ENCODE measurements at regions not wholly inside any gene's neighbourhood (a gene's known extent, or its start where the extent isn't known, plus 50 kb on each side); places are given as distances from the start of the nearest gene placed in this dataset.

DNA sequence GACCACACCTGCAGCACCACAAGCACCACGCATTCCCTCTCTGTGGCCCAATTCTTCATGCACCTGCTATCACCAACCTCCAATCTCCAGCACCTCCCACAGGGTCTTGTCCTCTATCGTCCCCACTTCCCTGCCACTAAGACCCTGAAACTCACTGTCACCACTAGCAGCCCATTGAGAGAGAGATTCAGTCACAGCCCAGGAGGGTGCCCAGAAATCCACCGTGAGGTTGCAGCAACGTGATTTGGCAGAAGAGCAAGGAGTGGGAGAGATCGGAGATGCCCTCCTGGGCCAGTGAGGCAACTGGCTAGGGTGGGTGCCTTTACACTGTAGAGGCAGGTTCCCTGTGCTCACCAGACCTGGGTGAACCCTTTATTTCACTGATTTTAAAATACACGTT is 90.1 kb downstream of the ANKRD60 start:
- FAIRE-seq: no peak

DNA sequence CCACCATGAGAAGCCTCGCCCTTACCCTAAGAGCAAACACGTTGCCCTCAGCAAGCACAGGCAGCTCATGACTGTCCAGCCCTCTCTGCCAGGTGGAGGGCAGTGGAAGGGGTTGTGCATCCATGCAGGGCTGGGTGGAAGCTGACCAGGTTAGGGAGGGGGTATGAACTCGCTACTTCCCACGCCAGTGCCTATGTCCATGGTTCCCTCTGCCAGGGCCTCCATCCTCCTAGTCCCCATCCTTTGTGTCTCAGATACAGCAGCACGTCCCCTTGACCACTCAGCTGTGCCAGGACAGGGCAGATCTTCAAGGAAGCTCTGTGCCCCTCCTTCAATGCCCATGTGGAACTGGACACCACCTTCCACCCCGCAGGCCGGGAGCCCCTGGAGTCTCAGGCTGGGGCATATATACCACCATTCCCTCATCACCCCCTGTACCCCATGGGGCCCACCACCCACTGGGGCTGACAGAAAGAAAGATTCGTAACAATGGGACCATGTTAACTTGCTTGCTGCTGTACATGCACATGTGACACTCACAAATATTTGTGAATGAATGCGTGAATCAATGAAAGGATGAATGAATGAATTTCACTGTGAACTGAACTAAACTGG is 90.7 kb downstream of the ANKRD60 start:
- no peak for FAIRE-seq

DNA sequence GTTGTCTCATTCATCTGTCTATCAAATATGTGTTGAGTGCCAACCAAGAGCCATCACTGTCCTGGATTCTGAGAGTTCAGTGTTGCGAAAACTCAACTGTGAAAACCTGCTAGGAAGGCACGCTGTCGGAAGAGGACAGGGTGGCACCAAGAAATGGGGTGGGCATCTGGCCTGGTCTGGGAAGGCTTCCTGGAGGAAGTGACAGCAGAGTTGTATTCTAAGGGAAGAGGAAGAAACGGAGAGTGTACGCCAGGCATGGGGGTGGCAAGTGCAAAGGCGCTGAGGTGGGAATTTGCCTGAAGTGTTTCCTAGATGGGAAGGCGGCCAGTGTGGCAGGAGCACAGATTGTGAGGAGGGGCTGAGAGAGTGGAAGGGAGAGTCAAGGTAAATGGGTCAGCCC is 91.2 kb downstream of the ANKRD60 start:
- no peak for FAIRE-seq

DNA sequence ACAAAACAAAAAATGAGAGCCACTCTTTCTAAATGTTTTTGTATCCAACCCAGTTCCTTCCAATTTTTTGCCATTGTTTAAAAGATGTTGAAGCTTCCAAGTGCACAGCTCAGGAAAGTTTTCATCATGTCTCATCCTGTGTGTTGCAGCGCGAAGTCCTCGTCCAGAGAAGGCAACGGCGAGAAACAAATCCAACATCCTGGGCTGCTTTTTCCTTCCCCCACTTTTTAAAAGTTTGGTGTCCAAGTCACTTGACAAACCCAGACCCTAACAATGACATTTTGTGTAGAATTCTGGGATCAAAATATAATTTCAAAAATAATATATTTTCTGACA is 92.3 kb downstream of the ANKRD60 start:
- FAIRE-seq: no peak

DNA sequence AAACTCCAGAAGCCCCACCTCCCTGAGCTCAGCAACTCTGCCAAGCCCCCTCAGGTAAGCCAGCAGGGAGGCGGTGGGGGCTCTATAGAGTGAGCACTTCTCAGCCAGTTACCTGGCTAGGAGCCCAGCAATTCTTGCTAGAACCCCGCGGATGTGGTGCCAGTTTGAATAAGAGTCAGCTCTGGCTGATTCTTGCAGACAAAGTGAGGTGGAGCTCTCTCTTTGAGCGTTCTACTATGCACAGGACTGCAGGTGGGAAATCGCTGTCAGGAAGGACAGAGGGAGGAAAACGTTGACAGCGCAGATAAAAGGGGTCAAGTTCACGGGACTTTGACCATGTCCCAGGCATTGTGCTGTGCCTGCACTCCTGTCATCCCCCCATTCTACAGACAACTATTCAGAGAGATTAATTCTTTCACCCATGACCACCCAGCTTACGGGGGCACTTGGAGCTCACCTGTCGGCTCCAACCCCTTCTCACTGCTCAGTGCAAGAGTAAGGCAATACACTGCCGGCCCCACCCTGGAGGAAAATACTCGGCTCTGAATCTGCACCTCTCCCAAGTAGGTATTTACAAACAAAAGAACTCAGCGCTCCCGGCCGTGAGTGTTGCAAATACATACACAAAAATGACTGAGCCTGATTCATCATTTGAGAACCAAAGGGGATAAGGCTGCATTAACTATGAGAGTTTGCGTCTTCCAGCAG is 92.9 kb downstream of the ANKRD60 start:
- FAIRE-seq: no peak

DNA sequence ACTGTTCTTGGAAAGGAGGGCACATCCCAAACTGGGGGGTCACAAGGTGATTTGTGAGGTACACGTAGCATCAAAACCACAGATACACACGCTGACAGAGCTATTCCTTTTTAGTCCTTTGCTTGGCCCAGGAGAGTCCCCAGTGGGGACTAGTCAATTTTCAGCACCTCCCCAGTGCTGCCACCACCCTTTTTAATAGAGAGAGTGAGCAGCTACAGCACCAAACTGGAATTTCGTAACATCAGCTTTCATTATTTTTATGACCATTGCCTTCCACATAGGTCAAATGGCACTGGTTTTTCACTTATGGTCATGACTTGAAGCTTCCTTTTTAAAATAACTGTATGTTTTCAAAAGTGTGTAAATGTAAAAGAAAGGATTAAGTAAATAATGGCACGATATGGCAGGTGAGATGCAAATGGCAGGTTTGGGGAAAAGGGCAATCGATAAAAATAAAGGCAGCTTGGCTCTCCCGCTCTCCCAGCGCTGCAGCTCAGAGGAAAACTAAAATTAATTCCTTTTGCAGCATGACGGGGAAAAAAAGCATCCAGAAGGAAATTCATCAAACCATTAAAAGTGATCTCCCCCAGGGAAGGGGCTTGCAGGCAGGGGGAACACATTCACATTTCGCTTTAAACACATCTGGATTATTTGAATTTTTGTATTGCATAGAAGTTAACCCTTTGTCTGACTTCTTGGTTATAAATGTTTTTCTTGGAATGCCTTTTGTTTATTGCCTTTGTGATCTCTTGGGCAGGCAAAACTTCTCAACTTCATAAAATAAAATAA is 95.2 kb downstream of the ANKRD60 start:
- FAIRE-seq: no peak

DNA sequence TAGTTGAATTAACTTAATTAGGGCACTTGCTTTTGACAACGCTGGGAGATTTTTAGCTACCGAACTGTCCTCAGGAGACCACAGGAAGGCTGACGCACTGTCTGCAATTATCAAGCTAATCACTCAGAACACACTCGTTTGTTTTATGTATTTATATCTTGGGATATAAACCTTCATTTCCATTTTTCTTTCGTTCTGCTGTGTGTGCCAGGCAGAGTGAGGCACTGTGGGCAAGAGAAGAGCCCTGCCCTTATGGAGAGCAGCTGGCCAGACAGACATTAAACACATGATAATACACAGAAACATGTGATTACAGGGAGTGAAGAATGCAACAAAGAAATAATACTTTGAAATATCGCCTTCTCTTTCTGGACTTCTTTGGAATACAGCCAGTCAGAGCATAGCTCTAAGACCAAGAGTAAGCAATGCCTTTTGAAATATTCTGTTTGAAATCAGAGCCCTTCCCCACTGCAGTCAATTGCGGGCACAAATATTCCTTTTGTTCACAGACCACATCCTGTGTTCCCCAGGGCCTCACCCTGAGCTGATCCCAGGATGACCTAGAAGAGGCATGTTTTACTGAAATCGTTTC is 96.8 kb downstream of the ANKRD60 start:
- no peak for FAIRE-seq

DNA sequence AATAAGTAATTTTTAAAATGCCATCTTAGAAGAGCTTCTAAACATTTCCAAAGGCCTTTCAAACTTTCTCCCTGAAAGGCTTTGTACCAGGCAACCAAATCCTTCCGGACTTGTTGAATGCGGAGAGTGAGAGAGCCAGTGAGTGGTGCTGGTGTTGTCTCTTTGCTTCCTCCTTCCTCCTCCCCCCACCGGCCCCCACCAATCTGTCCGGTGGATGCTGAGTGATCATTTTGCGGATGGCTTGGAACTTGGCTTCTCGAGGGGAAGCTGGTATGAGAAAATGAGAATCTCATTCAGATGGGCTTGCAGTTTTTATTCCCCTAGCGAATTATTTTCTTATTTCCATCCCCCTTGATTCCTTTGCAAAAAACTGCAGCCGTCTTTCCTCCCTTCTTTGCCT is 97.3 kb downstream of the ANKRD60 start:
- FAIRE-seq: no peak

DNA sequence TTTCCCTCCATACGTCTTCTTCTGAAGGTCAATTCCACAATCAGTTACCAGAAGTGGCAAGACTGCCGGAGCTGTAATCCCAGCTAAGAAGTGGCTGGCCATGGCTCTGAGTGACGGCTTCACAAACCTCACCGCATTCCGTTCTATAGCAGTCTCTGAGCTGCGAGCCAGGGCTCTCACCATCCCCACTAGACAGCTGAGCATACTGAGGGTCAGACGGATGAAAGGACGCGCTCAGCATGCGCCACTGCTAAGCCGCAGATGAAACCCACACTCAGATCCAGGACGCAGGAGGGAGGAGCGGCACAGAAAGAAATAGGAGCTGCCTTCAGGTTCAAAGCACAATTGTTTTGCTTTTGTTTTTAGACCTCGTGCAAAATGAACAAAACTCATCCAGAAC is 97.9 kb downstream of the ANKRD60 start:
- no peak for FAIRE-seq

DNA sequence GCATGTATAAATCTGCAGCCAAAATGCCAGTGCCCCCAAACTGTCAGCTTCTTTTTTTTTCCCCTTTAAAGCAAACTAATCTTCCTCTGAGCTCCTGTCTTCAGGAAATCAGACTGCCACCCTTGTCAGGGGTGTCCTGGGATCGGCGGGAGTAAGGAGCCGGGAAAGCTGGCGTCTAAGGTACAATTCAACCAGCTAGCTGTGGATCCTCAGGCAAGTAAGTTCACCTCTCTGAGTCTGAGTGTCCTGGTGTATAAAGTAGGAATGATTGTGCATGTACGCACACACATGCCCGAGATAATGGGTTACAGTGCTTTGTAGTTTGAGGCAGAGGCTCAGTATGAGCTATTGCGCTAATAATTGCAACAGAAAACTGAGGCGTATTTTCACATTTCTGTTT is 98.3 kb downstream of the ANKRD60 start:
- FAIRE-seq: no peak

DNA sequence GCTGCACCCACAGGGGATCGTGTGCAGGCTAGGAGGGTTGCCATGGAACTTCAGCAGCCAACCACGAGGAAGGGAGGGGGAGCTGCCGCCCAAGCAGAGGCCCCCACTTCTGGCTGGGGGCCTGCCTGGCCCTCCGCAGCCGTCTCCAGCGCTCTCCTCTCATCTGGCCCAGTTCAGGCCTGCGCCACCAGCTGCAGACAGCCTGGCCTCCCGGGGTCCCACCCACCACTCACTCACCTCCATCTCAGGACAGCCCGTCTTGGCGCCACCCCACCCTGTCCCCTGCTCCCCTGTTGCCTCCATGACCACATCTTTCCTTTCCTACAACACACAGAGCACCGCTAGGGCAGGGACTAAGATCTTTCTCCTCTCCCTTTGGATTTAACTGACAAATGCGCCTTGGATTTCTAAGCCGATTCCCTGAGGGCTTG is 98.7 kb downstream of the ANKRD60 start:
- no peak for FAIRE-seq

DNA sequence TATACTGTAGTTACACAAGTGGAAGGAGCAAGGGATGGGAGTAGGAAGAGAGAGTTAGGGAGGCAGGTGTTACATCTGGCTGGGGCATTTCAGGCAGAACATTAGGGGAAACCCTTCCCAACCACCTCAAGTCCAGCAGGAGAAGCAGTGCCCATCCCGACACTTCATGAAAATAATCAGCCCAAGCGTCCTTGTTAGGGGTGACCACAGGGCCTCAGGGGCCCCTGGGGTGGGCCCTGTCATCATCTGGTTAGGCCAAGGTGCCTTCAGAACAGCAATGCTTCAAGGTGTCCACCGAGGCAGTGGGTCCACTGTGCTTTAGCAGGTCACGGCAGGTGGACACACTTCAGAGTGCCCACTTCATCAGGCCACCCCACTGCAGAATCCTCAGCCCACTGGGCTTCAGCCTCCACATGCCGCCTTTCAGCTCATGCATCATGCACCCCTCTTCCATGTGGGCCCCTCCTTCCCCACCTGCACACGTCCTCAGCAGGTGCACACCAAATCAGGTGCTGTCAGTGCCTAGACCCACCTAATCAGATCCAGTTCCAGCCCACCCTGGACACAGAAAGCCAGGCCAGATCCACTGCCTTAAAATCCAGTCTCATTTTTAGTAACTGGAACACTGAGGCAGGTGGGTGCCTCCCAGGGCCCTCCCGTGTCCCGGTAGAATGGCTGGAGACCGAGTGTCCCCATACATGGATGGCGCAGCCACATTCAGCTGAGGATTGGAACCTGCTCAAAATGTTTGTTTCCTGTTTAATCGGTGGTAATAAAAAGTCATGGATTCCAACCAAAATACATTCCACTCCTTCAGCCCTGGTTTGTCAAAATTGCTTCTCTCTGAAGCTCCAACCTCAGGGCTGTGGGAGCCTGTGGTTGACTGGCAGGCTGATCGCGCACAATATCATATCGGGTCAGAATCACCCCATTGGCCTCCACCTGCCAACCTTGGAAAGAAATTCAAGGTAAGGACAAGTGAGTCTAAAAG is 99.5 kb downstream of the ANKRD60 start:
- no peak for FAIRE-seq

DNA sequence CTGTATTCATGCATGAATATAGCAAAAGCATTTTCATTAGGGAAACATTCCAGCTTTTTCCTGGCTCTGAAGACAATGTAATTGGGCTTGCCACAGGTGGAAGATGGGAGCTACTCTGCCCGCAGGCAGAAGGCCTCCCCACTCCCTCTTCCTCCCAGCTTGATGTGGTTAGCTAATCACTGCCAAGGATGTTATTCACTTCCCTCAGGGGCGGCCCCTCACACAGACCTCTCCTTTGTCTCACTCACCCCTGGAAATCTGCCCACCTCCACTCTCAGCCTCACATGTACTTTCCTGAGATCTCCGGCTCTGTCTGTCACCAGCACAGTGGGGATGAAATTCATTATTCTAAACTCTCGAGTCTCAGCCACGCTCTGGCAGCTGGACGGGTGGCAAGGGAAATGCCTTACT is 100.7 kb downstream of the ANKRD60 start:
- FAIRE-seq: no peak

DNA sequence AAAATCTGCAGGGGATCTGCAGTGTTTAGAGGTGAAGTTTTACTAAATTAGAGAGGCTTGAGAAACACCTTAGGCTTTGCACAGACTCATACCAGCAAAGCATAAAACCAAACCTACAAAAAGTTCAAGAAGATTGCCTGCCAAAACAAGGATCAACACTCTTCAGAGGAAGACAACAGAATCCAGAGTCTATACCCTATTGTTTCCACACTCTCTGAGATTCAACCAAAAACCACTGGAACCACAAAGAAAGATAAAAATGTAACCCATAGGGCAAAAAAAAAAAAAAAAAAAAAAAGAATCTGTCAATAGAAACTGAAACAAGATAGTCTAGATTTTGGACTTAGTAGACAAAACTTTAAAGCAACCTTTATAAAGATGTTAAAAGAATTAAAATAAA is 102.7 kb downstream of the ANKRD60 start:
- no peak for FAIRE-seq

DNA sequence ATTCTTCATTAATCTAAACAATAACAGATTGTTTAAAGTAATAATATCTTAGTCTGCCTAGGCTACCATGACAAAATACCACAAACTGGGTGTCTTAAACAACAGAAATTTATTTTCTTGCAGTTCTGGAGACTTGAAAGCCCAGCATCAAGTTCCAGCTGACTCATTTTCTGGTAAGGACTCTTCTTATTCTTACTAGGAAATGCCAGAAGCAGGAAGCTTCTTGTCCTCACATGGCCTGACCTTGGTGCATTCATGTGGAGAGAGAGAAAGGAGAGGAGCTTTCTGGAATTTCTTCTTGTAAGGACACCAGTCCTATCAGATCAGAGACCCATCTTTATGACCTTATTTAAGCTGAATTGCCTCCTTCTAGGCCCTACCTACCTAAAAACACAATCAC is 110.5 kb downstream of the ANKRD60 start:
- FAIRE-seq: no peak

DNA sequence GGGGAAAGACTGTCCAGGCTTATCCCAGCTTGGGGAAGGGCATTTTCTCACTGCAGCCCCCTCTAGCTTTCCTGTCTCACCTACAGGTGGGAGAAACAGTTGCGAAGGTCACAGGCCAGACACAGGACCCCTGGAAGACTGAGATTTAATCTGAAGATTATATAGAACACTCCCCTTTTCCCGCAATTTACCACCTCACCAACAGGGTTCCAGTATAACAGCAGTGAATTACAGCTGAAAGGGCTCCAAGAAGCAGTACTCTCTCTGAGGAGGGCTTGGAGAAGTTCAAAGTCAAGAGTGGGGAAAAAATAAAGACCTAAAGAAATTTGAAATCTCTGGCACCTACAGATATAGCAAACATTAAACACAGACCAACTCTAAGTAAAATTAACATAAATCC is 111.9 kb downstream of the ANKRD60 start:
- no peak for FAIRE-seq

DNA sequence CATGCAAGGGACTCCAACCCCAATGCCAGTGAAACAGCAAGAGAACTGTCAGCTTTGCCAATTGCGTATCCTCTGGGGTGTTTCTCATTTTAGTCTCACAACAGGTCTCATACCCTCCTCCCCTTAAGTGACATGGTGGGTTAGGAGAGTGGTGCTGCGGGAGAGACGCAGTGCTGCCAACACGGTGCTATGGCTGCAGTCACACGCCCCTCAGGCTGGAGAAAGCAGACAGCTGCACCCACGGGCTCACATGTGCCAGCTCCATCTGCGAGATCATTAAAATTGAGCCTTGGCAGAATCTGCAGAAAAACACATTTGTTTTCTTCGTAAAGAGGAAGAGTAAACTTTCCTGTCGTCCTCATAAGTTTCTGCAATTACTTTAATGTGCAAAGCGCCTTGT is 114.7 kb downstream of the ANKRD60 start:
- FAIRE-seq: no peak

DNA sequence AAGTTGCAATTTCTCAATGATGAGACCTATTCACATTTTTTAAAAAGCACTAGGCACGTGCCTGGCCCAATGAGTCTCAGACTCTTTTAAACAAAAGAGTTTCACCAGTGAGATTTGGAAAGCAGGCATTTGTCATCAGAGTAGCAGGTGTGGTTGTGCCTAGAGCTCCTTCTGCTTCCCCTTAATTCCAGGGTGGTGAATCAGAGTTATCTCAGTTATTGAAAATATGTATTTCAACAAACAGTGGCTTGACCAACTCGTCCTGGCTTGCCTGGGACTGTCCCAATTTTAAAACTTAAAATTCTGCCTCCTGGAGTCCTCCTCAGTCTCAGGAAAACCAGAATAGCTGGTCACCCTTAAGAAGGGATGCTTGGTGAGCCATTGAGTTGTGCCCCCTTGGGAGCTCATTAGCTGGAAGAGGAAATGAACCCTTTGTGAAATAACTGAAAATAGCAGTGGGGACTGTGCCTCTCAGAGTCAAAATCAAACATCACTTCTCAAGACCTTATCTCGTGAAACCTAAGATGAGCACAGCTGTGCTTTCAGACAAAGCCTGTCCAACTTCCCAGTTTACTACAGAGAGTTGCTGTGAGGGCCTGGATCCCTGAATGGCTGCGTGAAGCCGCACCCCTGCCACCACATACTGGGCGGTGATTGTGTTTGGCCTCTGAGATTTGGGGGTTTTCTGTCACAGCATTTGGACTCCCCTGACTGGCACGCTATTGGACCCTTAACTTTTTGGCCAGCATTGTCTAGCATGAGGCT is 116.3 kb downstream of the ANKRD60 start:
- no peak for FAIRE-seq

DNA sequence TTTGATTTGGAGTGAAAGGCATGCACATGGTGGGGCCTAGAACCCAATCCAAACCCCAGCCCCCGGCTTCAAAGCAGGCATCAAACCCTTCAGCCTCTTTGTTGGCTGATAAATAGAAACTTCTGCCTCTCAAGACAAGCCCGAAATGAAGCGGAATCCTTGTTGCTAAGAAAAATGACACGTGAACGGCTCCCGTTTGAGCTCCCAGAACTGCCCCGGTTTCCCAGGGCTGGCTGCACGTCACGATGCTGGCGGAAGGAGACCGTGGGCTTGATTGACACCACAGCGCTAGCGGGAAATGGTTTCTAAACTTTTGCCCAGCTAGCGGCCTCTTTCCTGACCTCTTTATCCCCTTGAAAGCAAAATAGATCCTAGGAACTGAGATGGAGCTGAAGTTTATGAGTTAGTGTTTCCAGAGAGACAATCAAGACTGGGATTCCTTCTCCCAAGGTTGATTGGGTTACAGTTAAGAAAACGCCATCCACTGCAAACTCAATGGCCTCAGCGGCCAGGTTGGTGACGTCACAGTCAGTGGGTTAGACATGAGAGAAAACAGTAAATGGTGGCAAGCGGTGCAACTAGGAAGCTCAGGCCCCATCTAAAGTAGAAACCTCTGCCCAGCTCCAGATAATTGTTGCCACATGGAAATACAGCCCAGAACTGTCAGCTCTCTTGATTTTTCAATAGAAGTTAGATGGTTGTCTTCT is 117.0 kb downstream of the ANKRD60 start:
- FAIRE-seq: no peak

DNA sequence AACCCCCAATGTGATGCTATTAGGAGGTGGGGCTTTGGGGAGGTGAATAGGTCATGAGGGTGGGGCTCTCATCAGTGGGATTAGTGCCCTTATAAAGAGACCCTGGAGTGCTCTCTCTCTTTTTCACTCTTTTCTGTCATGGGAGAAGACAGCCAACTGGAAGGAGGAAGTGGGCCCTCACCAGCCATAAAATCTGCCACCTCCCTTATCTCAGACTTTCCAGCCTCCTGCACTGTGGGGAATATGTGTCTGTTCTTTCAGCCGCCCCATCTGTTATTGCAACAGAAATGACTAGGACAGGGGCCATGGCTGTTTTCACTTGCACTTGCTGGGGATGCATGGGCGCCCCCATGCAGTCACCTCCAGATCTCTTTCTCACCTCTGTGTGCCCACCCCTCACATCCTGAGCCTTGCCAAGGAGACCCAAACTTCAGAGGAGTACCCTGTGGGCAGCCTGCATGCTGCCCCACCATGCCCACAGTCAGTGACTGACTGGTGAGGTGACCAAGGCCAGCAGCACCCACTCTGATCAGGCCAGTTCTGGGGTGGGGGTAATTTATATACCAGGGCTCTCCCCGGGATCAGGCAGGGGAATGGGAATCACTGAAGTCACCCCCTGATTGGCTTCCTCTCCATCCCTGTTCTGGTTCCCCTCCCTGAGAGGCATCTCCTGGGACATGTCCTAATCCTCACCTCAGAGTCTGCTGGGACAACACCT is 118.4 kb downstream of the ANKRD60 start:
- FAIRE-seq: no peak

All from A204.1 (cell line).